Keratinocyte (primary cell): ENCODE measurements at regions not wholly inside any gene's neighbourhood (a gene's known extent, or its start where the extent isn't known, plus 50 kb on each side); places are given as distances from the start of the nearest gene placed in this dataset.

ENCODE experiments used
- DNase-seq: peaks from one replicate; pipeline ENCODE4 v3.0.0-alpha.2; 2011; ENCODE audit warnings: low read depth, missing footprints, low spot score
- FAIRE-seq: peaks from 2 replicates; lab custom pipeline; 2011; peaks lifted over from hg19 to GRCh38; lab: Jason Lieb, UNC
- H2AFZ ChIP-seq: 2 replicates; pipeline ENCODE4 v1.6.0; 2012; ENCODE audit warnings: low read length, control low read depth, inconsistent platforms; ENCODE audit not compliant: control insufficient read depth
- H3K27ac ChIP-seq: 2 replicates; pipeline ENCODE4 v1.5.1; 2011; ENCODE audit warnings: low read length; ENCODE audit not compliant: control insufficient read depth, insufficient read depth
- H3K27me3 ChIP-seq: 3 replicates; pipeline ENCODE4 v1.6.0; 2011; ENCODE audit warnings: low read length; ENCODE audit not compliant: control insufficient read depth, insufficient read depth; ENCODE audit errors: extremely low read depth
- H3K36me3 ChIP-seq, 2 experiments: 2 replicates in 1 of 2; 3 replicates in 1 of 2; pipeline ENCODE4 v1.5.1; 2011; ENCODE audit warnings: low read length in 2 of 2, mild to moderate bottlenecking in 1 of 2; ENCODE audit not compliant: control insufficient read depth in 2 of 2, insufficient read depth in 2 of 2; ENCODE audit errors: extremely low read depth in 1 of 2
- H3K4me1 ChIP-seq: 3 replicates; pipeline ENCODE4 v1.5.1; 2011; ENCODE audit warnings: low read length; ENCODE audit not compliant: control insufficient read depth, insufficient read depth; ENCODE audit errors: extremely low read depth
- H3K4me2 ChIP-seq: 3 replicates; pipeline ENCODE4 v1.6.0; 2011; ENCODE audit warnings: low read depth, low read length; ENCODE audit not compliant: control insufficient read depth, insufficient read depth; ENCODE audit errors: extremely low read depth
- H3K4me3 ChIP-seq, 3 experiments: fragments of 200-600 bp in 1 of 3; sonication (generic) in 1 of 3; 2 replicates in 2 of 3; 3 replicates in 1 of 3; pipeline ENCODE4 v1.5.1; 2011 to 2016; ENCODE audit warnings: low read length in 3 of 3, mild to moderate bottlenecking in 3 of 3, control low read depth in 2 of 3, inconsistent platforms in 1 of 3, low read depth in 1 of 3, mixed read lengths in 1 of 3, mixed run types in 1 of 3, moderate library complexity in 1 of 3; ENCODE audit not compliant: control insufficient read depth in 2 of 3, insufficient read depth in 2 of 3; ENCODE audit errors: extremely low read depth in 1 of 3
- H3K79me2 ChIP-seq: 2 replicates; pipeline ENCODE4 v1.6.0; 2012; ENCODE audit warnings: low read length; ENCODE audit not compliant: control insufficient read depth, insufficient read depth
- H3K9ac ChIP-seq: 3 replicates; pipeline ENCODE4 v1.6.0; 2011; ENCODE audit warnings: low read length; ENCODE audit not compliant: control insufficient read depth, insufficient read depth; ENCODE audit errors: extremely low read depth
- H3K9me1 ChIP-seq: 3 replicates; pipeline ENCODE4 v1.6.0; 2011; ENCODE audit warnings: low read length; ENCODE audit not compliant: control insufficient read depth, insufficient read depth; ENCODE audit errors: extremely low read depth
- H3K9me3 ChIP-seq: 2 replicates; pipeline ENCODE4 v1.5.1; 2012; ENCODE audit warnings: low read depth, low read length; ENCODE audit not compliant: control insufficient read depth
- H4K20me1 ChIP-seq: 3 replicates; pipeline ENCODE4 v1.6.0; 2011; ENCODE audit warnings: low read length; ENCODE audit not compliant: control insufficient read depth, insufficient read depth; ENCODE audit errors: extremely low read depth
- CTCF ChIP-seq, 3 experiments: IDR thresholded peaks in 1 of 3; conservative IDR thresholded peaks in 1 of 3; optimal IDR thresholded peaks in 1 of 3; 2 replicates in 2 of 3; 3 replicates in 1 of 3; pipeline versions ENCODE3 to v1.5.1; 2011; ENCODE audit warnings: low read length in 3 of 3, mild to moderate bottlenecking in 3 of 3, moderate library complexity in 2 of 3, control low read depth in 1 of 3, inconsistent platforms in 1 of 3; ENCODE audit not compliant: insufficient read depth in 2 of 3; ENCODE audit errors: extremely low read depth in 1 of 3
- EZH2 ChIP-seq: IDR thresholded peaks from one replicate; pipeline ENCODE4 v1.6.1; 2012; ENCODE audit warnings: inconsistent platforms, mild to moderate bottlenecking, low read length, moderate library complexity
- dilution Hi-C: fragments of 300-500 bp; cut with MboI; formaldehyde crosslinking; loops from one replicate; pipeline ENCODE4 v1.7.0; 2020; ENCODE audit warnings: low sequenced_read_pairs; ENCODE audit not compliant: extremely low pct_ligation_motif_present

- Histone ChIP-seq H3K79me2 (no peaks in the 10 kb centered on the region), H3K9ac (no peak overlapping the region), H4K20me1 (no peaks in the 10 kb centered on the region), H3K9me1 (no peaks in the 10 kb centered on the region), H3K27ac (no peak overlapping the region), H3K36me3 (no peaks in the 10 kb centered on the region), H3K9me3 (no peaks in the 10 kb centered on the region), H3K27me3 (peaks cover 8% of the 10 kb centered on the region), H3K4me1 (peaks cover 2% of the 10 kb centered on the region), H3K4me3 (no peak overlapping the region), H3K4me2 (no peak overlapping the region), H2AFZ (no peak overlapping the region)
- dilution Hi-C loops: no loop called here
- TF ChIP-seq CTCF (optimal IDR thresholded peaks at IDR 0.05 in 1 of 3, IDR thresholded peaks at IDR 0.05 in 1 of 3, conservative IDR thresholded peaks at IDR 0.05 in 1 of 3; ENCODE audit: extremely low read depth in 1 of 3, insufficient read depth in 2 of 3, low read length in 3 of 3): no peak
- no peak for TF ChIP-seq EZH2
- DNase-seq (no peak), FAIRE-seq (no peak)
These were observed 60.9 kb upstream of the NECTIN1 start for GRCh38 chr11:119789766-119790407.

GRCh38 chr11:119788911-119789560 is 60.0 kb upstream of the NECTIN1 start:
- Histone ChIP-seq H3K27me3 (peaks cover 8% of the 10 kb centered on the region), H3K9ac (no peak overlapping the region), H3K9me3 (no peaks in the 10 kb centered on the region), H3K27ac (no peak overlapping the region), H3K4me3 (no peak overlapping the region), H3K4me1 (no peaks in the 10 kb centered on the region), H3K36me3 (no peaks in the 10 kb centered on the region), H2AFZ (no peak overlapping the region), H3K9me1 (no peaks in the 10 kb centered on the region), H4K20me1 (no peaks in the 10 kb centered on the region), H3K4me2 (no peak overlapping the region), H3K79me2 (no peaks in the 10 kb centered on the region)
- TF ChIP-seq EZH2 (no peak), CTCF (optimal IDR thresholded peaks at IDR 0.05 in 1 of 3, IDR thresholded peaks at IDR 0.05 in 1 of 3, conservative IDR thresholded peaks at IDR 0.05 in 1 of 3; ENCODE audit: extremely low read depth in 1 of 3, insufficient read depth in 2 of 3, low read length in 3 of 3) (no peak)
- FAIRE-seq (no peak), DNase-seq (no peak)
- dilution Hi-C loops: no loop called here
